Inflammatory macrophage treated with lipopolysaccharide for 4 hours (primary cell): ENCODE measurements at regions not wholly inside any gene's neighbourhood (a gene's known extent, or its start where the extent isn't known, plus 50 kb on each side); places are given as distances from the start of the nearest gene placed in this dataset.

Experiments
- DNase-seq: peaks from one replicate; pipeline ENCODE4 v3.0.0-alpha.2; 2020

- DNase-seq: no peak
Observed at GRCh38 chr13:111519490-111520170, 199.2 kb downstream of the TEX29 start.

GRCh38 chr13:111521030-111521429, 200.6 kb downstream of the TEX29 start:
- DNase-seq: no peak

GRCh38 chr13:111521691-111522229, 201.3 kb downstream of the TEX29 start:
- no peak for DNase-seq

GRCh38 chr13:111525320-111526118, 205.1 kb downstream of the TEX29 start:
- no peak for DNase-seq

GRCh38 chr13:111526922-111527321, 206.5 kb downstream of the TEX29 start:
- DNase-seq: no peak

GRCh38 chr13:111527614-111528229, 207.3 kb downstream of the TEX29 start:
- no peak for DNase-seq

GRCh38 chr13:111528513-111528912, 208.1 kb downstream of the TEX29 start:
- DNase-seq: no peak

GRCh38 chr13:111530137-111530870, 209.9 kb downstream of the TEX29 start:
- DNase-seq: no peak

- DNase-seq: no peak
Observed at GRCh38 chr13:111531505-111531904, 211.1 kb downstream of the TEX29 start.

- no peak for DNase-seq
Observed at GRCh38 chr13:111532111-111532510, 211.7 kb downstream of the TEX29 start.

- DNase-seq: no peak
Observed at GRCh38 chr13:111533900-111534683, 213.7 kb downstream of the TEX29 start.

- no peak for DNase-seq
Observed at GRCh38 chr13:111534751-111535522, 214.5 kb downstream of the TEX29 start.

GRCh38 chr13:111535523-111535811, 215.0 kb downstream of the TEX29 start:
- no peak for DNase-seq

- no peak for DNase-seq
Observed at GRCh38 chr13:111536075-111536642, 215.7 kb downstream of the TEX29 start.

- DNase-seq: no peak
Observed at GRCh38 chr13:111537115-111537728, 216.8 kb downstream of the TEX29 start.

GRCh38 chr13:111537843-111538499, 217.5 kb downstream of the TEX29 start:
- no peak for DNase-seq

GRCh38 chr13:111539252-111539651, 218.8 kb downstream of the TEX29 start:
- no peak for DNase-seq

- no peak for DNase-seq
Observed at GRCh38 chr13:111539791-111540446, 219.5 kb downstream of the TEX29 start.

- DNase-seq: no peak
Observed at GRCh38 chr13:111540486-111540885, 220.0 kb downstream of the TEX29 start.

GRCh38 chr13:111541345-111541744, 220.9 kb downstream of the TEX29 start:
- DNase-seq: no peak
